ENCODE measurements at regions not wholly inside any gene's neighbourhood (a gene's known extent, or its start where the extent isn't known, plus 50 kb on each side); places are given as distances from the start of the nearest gene placed in this dataset.

DNA sequence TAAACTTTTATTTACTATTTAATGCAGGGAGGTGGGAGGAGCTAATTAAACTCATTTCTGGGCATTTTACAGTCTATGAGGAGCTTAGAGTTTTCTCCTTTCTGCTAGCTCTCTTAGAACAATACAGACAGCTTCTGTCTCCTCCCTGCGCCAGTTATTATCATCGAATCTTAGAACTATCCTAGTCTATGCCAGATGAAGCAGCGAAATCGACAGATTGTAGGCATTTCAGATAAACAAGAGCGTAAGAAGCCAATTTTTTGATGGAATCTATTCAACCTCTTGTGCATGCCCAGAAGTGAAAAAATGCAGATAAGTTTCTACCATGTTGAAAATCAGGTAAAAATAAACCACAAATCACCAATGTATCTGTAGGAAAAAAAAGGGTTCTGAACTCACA lies 297.1 kb downstream of the KLF12 start:
- peak in 1 of 6 donors; percentile 83 for DNase-seq (ENCODE audit: low read depth in 4 of 6, low spot score in 6 of 6)
- Histone ChIP-seq H3K27me3 (ENCODE audit: control insufficient read depth, insufficient read depth, low read length) (no peaks in the 10 kb centered on the region), H3K9me3 (ENCODE audit: control insufficient read depth, insufficient read depth, low read length) (no peaks in the 10 kb centered on the region), H3K4me1 (ENCODE audit: control insufficient read depth, insufficient read depth, low read length) (no peaks in the 10 kb centered on the region), H3K4me3 (ENCODE audit: low read depth, low read length) (no peak overlapping the region), H3K27ac (ENCODE audit: low read depth, low read length) (no peak overlapping the region), H3K36me3 (ENCODE audit: control insufficient read depth, insufficient read depth, low read length) (no peaks in the 10 kb centered on the region)
- no CpG with 5 or more reads among the region's 5 CpGs for WGBS (ENCODE audit: insufficient coverage)

DNA sequence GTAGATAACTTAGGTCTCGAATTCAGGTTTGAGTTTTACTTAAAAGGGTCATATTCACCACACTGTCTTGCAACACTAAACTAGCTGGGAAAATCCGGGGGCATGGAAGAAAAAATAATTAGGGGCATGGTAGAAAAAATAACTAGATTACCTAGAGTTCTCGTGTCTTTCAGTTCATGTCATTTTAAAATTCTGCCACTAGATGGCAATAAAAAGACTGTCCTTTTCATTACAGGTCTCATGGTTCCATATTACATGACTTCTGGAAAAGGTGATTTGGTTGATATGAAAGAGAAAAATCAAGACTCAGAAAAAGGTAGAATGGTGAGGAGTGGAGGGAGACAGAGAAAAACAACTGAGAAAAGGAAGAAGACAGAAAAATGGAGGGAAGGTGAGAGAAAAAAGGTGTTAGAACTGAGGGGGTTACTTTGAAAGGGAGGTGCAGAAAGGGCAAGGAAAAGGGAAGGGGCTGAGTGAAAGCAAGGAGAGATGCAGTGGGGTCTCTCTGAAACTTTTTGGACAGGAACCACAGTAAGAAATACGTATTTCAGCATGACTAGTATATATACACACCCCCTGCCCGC lies 299.0 kb downstream of the KLF12 start:
- peak in 4 of 6 donors; percentile 26 to 88 (median 62) for DNase-seq (ENCODE audit: low read depth in 4 of 6, low spot score in 6 of 6)

DNA sequence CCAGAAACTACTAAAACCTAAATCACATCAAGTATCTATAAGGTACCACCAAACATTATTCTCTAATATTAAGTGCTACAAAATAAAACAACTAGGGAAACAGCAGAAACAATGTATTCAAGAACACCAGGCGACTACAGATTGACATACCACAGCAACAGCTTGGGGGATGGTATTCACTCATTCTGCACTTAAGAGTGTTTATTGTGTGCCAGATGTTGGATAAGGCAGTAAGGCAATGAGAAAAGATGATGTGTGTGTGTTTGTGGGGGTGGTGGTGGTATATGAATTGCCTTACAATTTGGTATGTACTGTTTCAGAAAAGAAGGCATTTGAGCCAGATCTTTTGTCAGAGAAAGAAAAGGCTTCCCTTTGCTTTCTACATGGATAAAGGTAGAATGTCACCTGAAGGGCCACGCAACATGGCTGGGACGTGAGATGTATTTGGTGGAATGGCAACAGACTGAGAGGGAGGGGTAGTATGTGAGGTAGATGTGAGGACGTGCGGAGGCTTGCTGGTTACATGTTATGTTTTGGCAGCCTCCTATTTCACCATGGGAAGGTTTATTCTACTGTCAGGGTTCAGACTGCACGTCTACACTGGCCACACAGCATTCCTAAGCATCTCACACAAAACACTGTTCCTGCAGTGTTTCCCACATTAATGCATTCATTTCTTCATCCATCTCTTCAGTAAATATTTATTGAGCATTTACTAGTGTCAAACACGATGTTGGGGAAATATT lies 300.7 kb downstream of the KLF12 start:
- Histone ChIP-seq H3K9me3 (ENCODE audit: control insufficient read depth, insufficient read depth, low read length) (no peaks in the 10 kb centered on the region), H3K36me3 (ENCODE audit: control insufficient read depth, insufficient read depth, low read length) (no peaks in the 10 kb centered on the region), H3K27me3 (ENCODE audit: control insufficient read depth, insufficient read depth, low read length) (no peaks in the 10 kb centered on the region), H3K4me1 (ENCODE audit: control insufficient read depth, insufficient read depth, low read length) (no peaks in the 10 kb centered on the region), H3K4me3 (ENCODE audit: low read depth, low read length) (no peak overlapping the region), H3K27ac (ENCODE audit: low read depth, low read length) (peak overlapping the region; percentile 29)
- peak in 1 of 6 donors; percentile 63 for DNase-seq (ENCODE audit: low read depth in 4 of 6, low spot score in 6 of 6)
- WGBS (ENCODE audit: insufficient coverage) = 87% methylated on average over 5 of the region's 7 CpGs

More for the DNA sequence above, 299.0 kb downstream of the KLF12 start:
- WGBS (ENCODE audit: insufficient coverage) = no CpG with 5 or more reads among the region's 5 CpGs
- H3K9me3 ChIP-seq (ENCODE audit: control insufficient read depth, insufficient read depth, low read length) = no peaks in the 10 kb centered on the region
- H3K4me1 ChIP-seq (ENCODE audit: control insufficient read depth, insufficient read depth, low read length) = no peaks in the 10 kb centered on the region
- H3K4me3 ChIP-seq (ENCODE audit: low read depth, low read length) = no peak overlapping the region
- no peaks in the 10 kb centered on the region for H3K36me3 ChIP-seq (ENCODE audit: control insufficient read depth, insufficient read depth, low read length)
- H3K27me3 ChIP-seq (ENCODE audit: control insufficient read depth, insufficient read depth, low read length) = no peaks in the 10 kb centered on the region
- no peak overlapping the region for H3K27ac ChIP-seq (ENCODE audit: low read depth, low read length)

DNA sequence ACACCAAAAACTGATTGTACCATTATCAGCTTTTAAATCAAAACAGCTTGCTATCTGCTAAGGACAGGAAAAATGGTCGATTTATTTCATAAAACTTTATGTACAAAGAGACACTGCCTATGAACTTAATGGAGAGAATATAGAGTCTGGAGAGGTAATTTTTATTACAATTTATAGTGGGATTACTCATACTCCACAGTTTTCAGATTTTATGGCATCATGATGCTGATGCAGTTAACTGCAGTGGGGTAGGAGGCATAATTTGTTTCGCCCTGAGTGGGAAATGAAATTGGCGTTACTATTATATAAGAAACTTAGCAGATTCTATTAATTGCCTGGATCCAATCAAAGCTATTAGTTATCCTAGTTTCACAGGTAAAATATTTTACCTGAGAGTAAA lies 301.4 kb downstream of the KLF12 start:
- DNase-seq (ENCODE audit: low read depth in 4 of 6, low spot score in 6 of 6) = peak in 1 of 6 donors; percentile 44
- Histone ChIP-seq H3K4me1 (ENCODE audit: control insufficient read depth, insufficient read depth, low read length) (no peaks in the 10 kb centered on the region), H3K27me3 (ENCODE audit: control insufficient read depth, insufficient read depth, low read length) (no peaks in the 10 kb centered on the region), H3K27ac (ENCODE audit: low read depth, low read length) (no peak overlapping the region), H3K9me3 (ENCODE audit: control insufficient read depth, insufficient read depth, low read length) (no peaks in the 10 kb centered on the region), H3K36me3 (ENCODE audit: control insufficient read depth, insufficient read depth, low read length) (no peaks in the 10 kb centered on the region), H3K4me3 (ENCODE audit: low read depth, low read length) (no peak overlapping the region)
- no CpG with 5 or more reads among the region's 3 CpGs for WGBS (ENCODE audit: insufficient coverage)

DNA sequence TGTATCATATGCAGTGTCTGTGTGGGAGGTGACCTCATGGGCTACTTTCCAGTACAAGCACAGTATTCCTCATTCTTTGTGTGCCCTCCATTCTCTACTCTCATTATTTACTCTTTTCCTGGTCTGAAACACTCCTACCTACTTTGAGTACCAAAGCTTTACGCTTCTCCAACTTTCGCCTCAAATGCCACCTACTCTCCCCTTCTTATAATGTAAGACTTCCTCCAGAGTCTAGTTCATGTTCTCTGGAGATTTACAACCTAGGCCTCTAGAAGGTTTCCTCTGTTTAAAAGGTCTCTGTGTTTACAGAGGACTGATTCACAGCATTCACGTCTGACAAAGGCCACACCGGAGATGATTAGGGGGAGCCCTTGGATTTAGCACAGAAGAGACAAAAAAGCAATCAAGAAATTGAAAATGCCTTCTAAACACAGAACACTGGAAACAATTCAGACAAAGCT lies 302.0 kb downstream of the KLF12 start:
- H3K27me3 ChIP-seq (ENCODE audit: control insufficient read depth, insufficient read depth, low read length) = no peaks in the 10 kb centered on the region
- WGBS (ENCODE audit: insufficient coverage) = 18% methylated on average over 4 of the region's 4 CpGs
- H3K9me3 ChIP-seq (ENCODE audit: control insufficient read depth, insufficient read depth, low read length) = no peaks in the 10 kb centered on the region
- no peak overlapping the region for H3K4me3 ChIP-seq (ENCODE audit: low read depth, low read length)
- no peaks in the 10 kb centered on the region for H3K36me3 ChIP-seq (ENCODE audit: control insufficient read depth, insufficient read depth, low read length)
- no peaks in the 10 kb centered on the region for H3K4me1 ChIP-seq (ENCODE audit: control insufficient read depth, insufficient read depth, low read length)
- peak overlapping the region; percentile 34 for H3K27ac ChIP-seq (ENCODE audit: low read depth, low read length)
- peak in 2 of 6 donors; percentile 27 to 60 for DNase-seq (ENCODE audit: low read depth in 4 of 6, low spot score in 6 of 6)

DNA sequence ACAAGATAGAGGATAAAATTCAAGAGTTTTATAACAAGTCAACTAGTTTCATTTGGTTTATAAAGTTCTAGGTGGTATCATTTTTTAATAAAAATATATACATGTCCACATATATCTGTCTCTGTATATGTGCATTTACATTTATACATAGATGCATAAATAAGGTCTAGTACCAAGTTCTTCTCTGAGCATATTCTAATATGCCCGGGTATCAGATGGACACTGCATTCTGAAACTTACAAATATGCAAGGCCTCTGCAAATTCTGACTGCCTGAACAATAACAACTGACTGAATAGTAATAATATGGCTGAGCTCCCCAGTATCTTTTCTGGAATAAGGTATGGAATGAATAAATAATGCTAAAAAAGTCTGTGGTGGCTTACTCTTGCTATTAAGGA lies 304.8 kb downstream of the KLF12 start:
- WGBS (ENCODE audit: insufficient coverage) = no CpG with 5 or more reads among the region's 1 CpG
- no peaks in the 10 kb centered on the region for H3K4me1 ChIP-seq (ENCODE audit: control insufficient read depth, insufficient read depth, low read length)
- H3K9me3 ChIP-seq (ENCODE audit: control insufficient read depth, insufficient read depth, low read length) = no peaks in the 10 kb centered on the region
- H3K36me3 ChIP-seq (ENCODE audit: control insufficient read depth, insufficient read depth, low read length) = no peaks in the 10 kb centered on the region
- no peaks in the 10 kb centered on the region for H3K27me3 ChIP-seq (ENCODE audit: control insufficient read depth, insufficient read depth, low read length)
- DNase-seq (ENCODE audit: low read depth in 4 of 6, low spot score in 6 of 6) = no peak
- no peak overlapping the region for H3K27ac ChIP-seq (ENCODE audit: low read depth, low read length)
- H3K4me3 ChIP-seq (ENCODE audit: low read depth, low read length) = no peak overlapping the region

DNA sequence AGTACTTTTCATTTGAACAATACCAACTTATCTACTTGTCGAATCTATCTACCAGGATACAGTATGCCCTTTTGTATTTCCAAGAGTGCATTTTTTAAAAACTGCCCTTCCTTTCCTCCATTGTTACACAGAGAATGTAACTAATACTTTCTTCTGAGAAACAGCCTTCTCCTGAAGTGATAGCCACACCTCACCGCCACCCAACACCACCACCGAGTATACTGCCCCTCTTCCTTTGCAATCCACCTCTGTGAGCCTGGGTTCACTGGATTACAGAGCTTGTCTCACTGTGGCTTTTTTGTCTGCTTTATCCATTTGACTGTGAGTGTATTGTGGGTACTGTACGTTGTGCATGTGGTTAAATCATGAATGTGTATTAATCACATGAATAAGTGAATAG lies 305.4 kb downstream of the KLF12 start:
- no peaks in the 10 kb centered on the region for H3K27me3 ChIP-seq (ENCODE audit: control insufficient read depth, insufficient read depth, low read length)
- H3K27ac ChIP-seq (ENCODE audit: low read depth, low read length) = no peak overlapping the region
- 63% methylated on average over 1 of the region's 4 CpGs for WGBS (ENCODE audit: insufficient coverage)

GRCh38 chr13:73827434-73827833 lies 306.8 kb downstream of the KLF12 start:
- no peak overlapping the region for H3K4me3 ChIP-seq (ENCODE audit: low read depth, low read length)
- H3K27me3 ChIP-seq (ENCODE audit: control insufficient read depth, insufficient read depth, low read length) = no peaks in the 10 kb centered on the region
- no peaks in the 10 kb centered on the region for H3K9me3 ChIP-seq (ENCODE audit: control insufficient read depth, insufficient read depth, low read length)
- no peak for DNase-seq (ENCODE audit: low read depth in 4 of 6, low spot score in 6 of 6)
- H3K4me1 ChIP-seq (ENCODE audit: control insufficient read depth, insufficient read depth, low read length) = no peaks in the 10 kb centered on the region
- no peaks in the 10 kb centered on the region for H3K36me3 ChIP-seq (ENCODE audit: control insufficient read depth, insufficient read depth, low read length)
- no peak overlapping the region for H3K27ac ChIP-seq (ENCODE audit: low read depth, low read length)
- 94% methylated on average over 2 of the region's 3 CpGs for WGBS (ENCODE audit: insufficient coverage)

More for the DNA sequence above, 305.4 kb downstream of the KLF12 start:
- DNase-seq (ENCODE audit: low read depth in 4 of 6, low spot score in 6 of 6) = peak in 1 of 6 donors; percentile 18
- Histone ChIP-seq H3K4me3 (ENCODE audit: low read depth, low read length) (no peak overlapping the region), H3K9me3 (ENCODE audit: control insufficient read depth, insufficient read depth, low read length) (no peaks in the 10 kb centered on the region), H3K4me1 (ENCODE audit: control insufficient read depth, insufficient read depth, low read length) (no peaks in the 10 kb centered on the region), H3K36me3 (ENCODE audit: control insufficient read depth, insufficient read depth, low read length) (no peaks in the 10 kb centered on the region)

- H3K9me3 ChIP-seq (ENCODE audit: control insufficient read depth, insufficient read depth, low read length) = no peaks in the 10 kb centered on the region
- H3K27ac ChIP-seq (ENCODE audit: low read depth, low read length) = no peak overlapping the region
- no peaks in the 10 kb centered on the region for H3K4me1 ChIP-seq (ENCODE audit: control insufficient read depth, insufficient read depth, low read length)
- DNase-seq (ENCODE audit: low read depth in 4 of 6, low spot score in 6 of 6) = no peak
- H3K36me3 ChIP-seq (ENCODE audit: control insufficient read depth, insufficient read depth, low read length) = no peaks in the 10 kb centered on the region
- WGBS (ENCODE audit: insufficient coverage) = no CpG with 5 or more reads among the region's 3 CpGs
- no peak overlapping the region for H3K4me3 ChIP-seq (ENCODE audit: low read depth, low read length)
- no peaks in the 10 kb centered on the region for H3K27me3 ChIP-seq (ENCODE audit: control insufficient read depth, insufficient read depth, low read length)
Measured at GRCh38 chr13:73825143-73825542, 309.1 kb downstream of the KLF12 start.

All from spinal cord (tissue), 9 donors.